K562 (cell line): ENCODE measurements at regions not wholly inside any gene's neighbourhood (a gene's known extent, or its start where the extent isn't known, plus 50 kb on each side); places are given as distances from the start of the nearest gene placed in this dataset.

Source experiments
- ATAC-seq: fragments of 200-7000 bp; cut with Tn5 transposase; 3 replicates; pipeline ENCODE4 v1.9.1; 2020; ENCODE audit warnings: moderate library complexity
- BruUV-seq: library from RNA; stranded (reverse); fragments of 400-500 nt; replicated peaks from 2 replicates; lab custom pipeline; 2021; lab: Mats Ljungman, UMichigan
- CTCF ChIA-PET: fragments of 300-600 bp; formaldehyde crosslinking; extraction: SDS; loops from one replicate; lab custom pipeline; 2021; ENCODE audit warnings: low intra/inter-chr PET ratio; lab: Yijun Ruan, JAX
- POLR2A ChIA-PET: fragments of 300-600, 350-650 bp; sonication (Branson Sonifier 250); formaldehyde crosslinking; extraction: SDS; loops from one replicate; lab custom pipeline; 2021; ENCODE audit warnings: antibody characterized with exemption, inconsistent platforms; lab: Yijun Ruan, JAX
- DNase-seq, 4 experiments: peaks; one replicate each; pipeline versions ENCODE4 v3.0.0 to v3.0.0-alpha.2; 2011 to 2018; ENCODE audit warnings: low spot score in 3 of 4, mixed read lengths in 3 of 4; ENCODE audit errors: extremely low read depth in 1 of 4
- FAIRE-seq: peaks from 2 replicates; lab custom pipeline; 2011; peaks lifted over from hg19 to GRCh38; lab: Jason Lieb, UNC
- H2AFZ ChIP-seq: 2 replicates; pipeline ENCODE4 v1.6.0; 2011; ENCODE audit warnings: low read depth, low read length, control low read depth, inconsistent platforms
- H3K27ac ChIP-seq: fragments of 200-600 bp; 3 replicates; pipeline ENCODE4 v1.8.0; 2011; ENCODE audit warnings: low read depth, mild to moderate bottlenecking, control low read depth, inconsistent platforms, low read length, moderate library complexity, mixed read lengths; ENCODE audit errors: extremely low read depth
- H3K27me3 ChIP-seq, 2 experiments: fragments of 300-600 bp in 1 of 2; 2 replicates in 1 of 2; 3 replicates in 1 of 2; pipeline versions ENCODE4 v1.6.0 to v1.8.0; 2011; ENCODE audit warnings: inconsistent platforms in 2 of 2, low read length in 2 of 2, mild to moderate bottlenecking in 1 of 2, mixed read lengths in 1 of 2, moderate library complexity in 1 of 2; ENCODE audit not compliant: control insufficient read depth in 2 of 2, insufficient read depth in 2 of 2
- H3K36me3 ChIP-seq: fragments of 300-600 bp; 3 replicates; pipeline ENCODE4 v1.8.0; 2011; ENCODE audit warnings: mild to moderate bottlenecking, low read length, inconsistent platforms; ENCODE audit not compliant: control insufficient read depth, insufficient read depth
- H3K4me1 ChIP-seq, 2 experiments: fragments of 200-600 bp in 1 of 2; replicated peaks in 1 of 2; 2 replicates in 1 of 2; 3 replicates in 1 of 2; pipeline versions ENCODE4 v1.5.1 to v1.8.0; 2011; ENCODE audit warnings: inconsistent platforms in 2 of 2, low read length in 2 of 2, mild to moderate bottlenecking in 1 of 2, mixed read lengths in 1 of 2, moderate library complexity in 1 of 2; ENCODE audit not compliant: control insufficient read depth in 2 of 2, insufficient read depth in 2 of 2
- H3K4me2 ChIP-seq: 2 replicates; pipeline ENCODE4 v1.6.1; 2011; ENCODE audit warnings: low read length, control low read depth, inconsistent platforms, mixed read lengths; ENCODE audit not compliant: insufficient read depth
- H3K4me3 ChIP-seq: fragments of 200-600 bp; sonication (generic), shearing (Covaris generic); 2 replicates; pipeline ENCODE4 v1.5.1; 2016; ENCODE audit warnings: control low read depth, inconsistent platforms
- H3K79me2 ChIP-seq: fragments of 200-600 bp; 3 replicates; pipeline ENCODE4 v1.8.0; 2011; ENCODE audit warnings: low read length, inconsistent platforms; ENCODE audit not compliant: control insufficient read depth, insufficient read depth
- H3K9ac ChIP-seq, 2 experiments: 2 replicates each; pipeline versions ENCODE4 v1.6.0 to v1.6.1; 2011; ENCODE audit warnings: low read depth in 2 of 2, low read length in 2 of 2, control low read depth in 1 of 2, inconsistent platforms in 1 of 2, mild to moderate bottlenecking in 1 of 2, mixed read lengths in 1 of 2; ENCODE audit not compliant: insufficient read depth in 1 of 2
- H3K9me1 ChIP-seq: one replicate; pipeline ENCODE4 v1.6.0; 2011; ENCODE audit warnings: inconsistent platforms, mild to moderate bottlenecking, low read length, moderate library complexity; ENCODE audit not compliant: control insufficient read depth, insufficient read depth
- H3K9me3 ChIP-seq: replicated peaks from 2 replicates; pipeline ENCODE4 v1.5.1; 2011; ENCODE audit warnings: low read depth, low read length, inconsistent platforms; ENCODE audit not compliant: control insufficient read depth, insufficient read depth
- H4K20me1 ChIP-seq: replicated peaks from 2 replicates; pipeline ENCODE4 v1.6.1; 2011; ENCODE audit warnings: low read length, inconsistent platforms, mixed read lengths; ENCODE audit not compliant: control insufficient read depth, insufficient read depth
- HNRNPLL ChIP-seq: fragments of 200-400 bp; formaldehyde crosslinking; IDR thresholded peaks from 2 replicates; pipeline ENCODE4 v1.6.1; 2017; ENCODE audit warnings: low read length, low read depth, mild to moderate bottlenecking; ENCODE audit not compliant: poor library complexity, severe bottlenecking
- HSF4 ChIP-seq: fragments of 250-450 bp; sonication (Bioruptor Pico); IDR thresholded peaks from 2 replicates; pipeline ENCODE4 v2.1.2; 2022; ENCODE audit warnings: mild to moderate bottlenecking, moderate library complexity, borderline replicate concordance
- ILF3 ChIP-seq: fragments of 450-650 bp; IDR thresholded peaks from 2 replicates; pipeline ENCODE4 v1.6.1; 2018; ENCODE audit warnings: antibody characterized with exemption, mild to moderate bottlenecking, moderate library complexity, borderline replicate concordance
- MTA1 ChIP-seq: fragments of 450-650 bp; IDR thresholded peaks from 2 replicates; pipeline ENCODE4 v1.6.1; 2017; ENCODE audit warnings: borderline replicate concordance
- NR1H2 ChIP-seq: sonication (generic); formaldehyde crosslinking; IDR thresholded peaks from 2 replicates; pipeline ENCODE4 v1.4.0; 2020; ENCODE audit warnings: mild to moderate bottlenecking, missing genetic modification reagents
- NR4A1 ChIP-seq, 2 experiments: fragments of 250-450 bp in 1 of 2; fragments of 450-650 bp in 1 of 2; sonication (Bioruptor Pico) in 1 of 2; IDR thresholded peaks; 2 replicates each; pipeline versions ENCODE4 v1.4.0 to v1.6.1; 2016 to 2020; ENCODE audit warnings: mild to moderate bottlenecking in 2 of 2, missing compliant biosample characterization in 1 of 2, missing genetic modification characterization in 1 of 2, moderate library complexity in 1 of 2
- OTX1 ChIP-seq: fragments of 450-650 bp; formaldehyde crosslinking; IDR thresholded peaks from 2 replicates; pipeline ENCODE4 v1.4.0; 2022; ENCODE audit warnings: mild to moderate bottlenecking
- PRPF4 ChIP-seq: fragments of 200-400 bp; formaldehyde crosslinking; IDR thresholded peaks from one replicate; pipeline ENCODE4 v1.6.1; 2017; ENCODE audit warnings: low read length, low read depth, mild to moderate bottlenecking; ENCODE audit not compliant: insufficient read depth, poor library complexity, severe bottlenecking
- RFX5 ChIP-seq: IDR thresholded peaks from 2 replicates; pipeline ENCODE4 v1.6.1; 2011; ENCODE audit warnings: low read depth, mild to moderate bottlenecking, improper control_type of control experiment, low read length
- SMAD4 ChIP-seq: fragments of 250-450 bp; sonication (Bioruptor Pico); conservative IDR thresholded peaks from 2 replicates; pipeline ENCODE4 v1.8.0; 2021; ENCODE audit warnings: inconsistent platforms, mild to moderate bottlenecking, moderate library complexity
- XRCC4 ChIP-seq: IDR thresholded peaks from one replicate; pipeline ENCODE4 v1.6.1; 2011; ENCODE audit not compliant: insufficient read depth, insufficient read length; ENCODE audit errors: extremely low read depth
- ZBTB8A ChIP-seq: fragments of 450-650 bp; IDR thresholded peaks from 2 replicates; pipeline ENCODE4 v1.6.1; 2018; ENCODE audit warnings: mild to moderate bottlenecking, moderate library complexity; ENCODE audit not compliant: partially characterized antibody
- in situ Hi-C: fragments of 300-500 bp; cut with MboI; formaldehyde crosslinking; loops from 4 replicates; pipeline ENCODE4 v1.15.0; 2018; ENCODE audit warnings: inconsistent platforms, mixed read lengths
- intact Hi-C: fragments of 100-400 bp; cut with micrococcal nuclease; formaldehyde crosslinking; loops from 2 replicates; pipeline ENCODE4 v1.14.2; 2022
- TF ChIP-seq, protein P1 (sequence below): fragments of 250-450 bp; sonication (Bioruptor Pico); IDR thresholded peaks from 2 replicates; pipeline ENCODE4 v1.9.0; 2021; ENCODE audit warnings: mild to moderate bottlenecking
- TF ChIP-seq, protein P2 (sequence below): fragments of 450-650 bp; conservative IDR thresholded peaks from 2 replicates; pipeline ENCODE4 v1.6.1; 2016; ENCODE audit warnings: missing genetic modification characterization, low read depth, mild to moderate bottlenecking, missing compliant biosample characterization, moderate library complexity
- TF ChIP-seq, protein P3 (sequence below): fragments of 450-650 bp; IDR thresholded peaks from 2 replicates; pipeline ENCODE4 v1.6.1; 2016; ENCODE audit warnings: low read depth, mild to moderate bottlenecking, moderate library complexity
- TF ChIP-seq, protein P4 (sequence below): sonication (generic); formaldehyde crosslinking; IDR thresholded peaks from 2 replicates; pipeline ENCODE4 v1.4.0; 2020; ENCODE audit warnings: mild to moderate bottlenecking, missing genetic modification reagents

DNA sequence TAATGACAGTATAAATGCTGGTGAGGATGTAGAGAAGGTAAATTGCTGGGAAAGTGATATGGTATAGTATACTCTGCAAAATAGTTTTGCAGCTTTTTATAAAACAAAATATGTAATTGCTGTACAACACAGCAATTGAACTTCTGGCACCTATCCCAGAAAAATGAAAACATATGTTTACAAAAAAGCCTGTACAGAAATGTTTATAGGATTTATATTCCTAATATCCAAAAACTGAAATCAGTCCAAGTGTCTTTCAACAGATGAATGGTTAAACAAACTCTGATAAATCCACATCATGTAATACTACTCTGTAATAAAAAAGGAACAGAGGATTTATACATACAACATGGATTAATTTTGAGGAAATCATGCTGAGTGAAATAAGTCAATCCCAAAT is 198.4 kb upstream of the ACTRT1 start:
- Histone ChIP-seq H3K9ac (no peak overlapping the region), H3K4me3 (no peak overlapping the region), H3K9me3 (no peaks in the 10 kb centered on the region), H3K36me3 (no peaks in the 10 kb centered on the region), H3K27me3 (no peaks in the 10 kb centered on the region), H3K4me1 (no peaks in the 10 kb centered on the region), H3K27ac (no peak overlapping the region), H4K20me1 (no peaks in the 10 kb centered on the region)
- POLR2A ChIA-PET, result no interaction called here
- BruUV-seq, result no TSS peak
- ATAC-seq (no peak), FAIRE-seq (no peak)
- no peak for TF ChIP-seq NR4A1 (CRISPR knock-in tag; IDR thresholded peaks at IDR 0.05)
- no peak for TF ChIP-seq NR4A1 (tag; IDR thresholded peaks at IDR 0.05)
- TF ChIP-seq HNRNPLL, result no peak
- TF ChIP-seq RFX5, result no peak
- TF ChIP-seq SMAD4 (CRISPR knock-in tag), result no peak
- TF ChIP-seq, protein P1, sequence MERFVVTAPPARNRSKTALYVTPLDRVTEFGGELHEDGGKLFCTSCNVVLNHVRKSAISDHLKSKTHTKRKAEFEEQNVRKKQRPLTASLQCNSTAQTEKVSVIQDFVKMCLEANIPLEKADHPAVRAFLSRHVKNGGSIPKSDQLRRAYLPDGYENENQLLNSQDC, result no peak
- no peak for TF ChIP-seq MTA1
- no peak for TF ChIP-seq ZBTB8A
- TF ChIP-seq, protein P2, sequence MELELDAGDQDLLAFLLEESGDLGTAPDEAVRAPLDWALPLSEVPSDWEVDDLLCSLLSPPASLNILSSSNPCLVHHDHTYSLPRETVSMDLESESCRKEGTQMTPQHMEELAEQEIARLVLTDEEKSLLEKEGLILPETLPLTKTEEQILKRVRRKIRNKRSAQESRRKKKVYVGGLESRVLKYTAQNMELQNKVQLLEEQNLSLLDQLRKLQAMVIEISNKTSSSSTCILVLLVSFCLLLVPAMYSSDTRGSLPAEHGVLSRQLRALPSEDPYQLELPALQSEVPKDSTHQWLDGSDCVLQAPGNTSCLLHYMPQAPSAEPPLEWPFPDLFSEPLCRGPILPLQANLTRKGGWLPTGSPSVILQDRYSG (tag), result no peak
- TF ChIP-seq ILF3, result no peak
- TF ChIP-seq, protein P3, sequence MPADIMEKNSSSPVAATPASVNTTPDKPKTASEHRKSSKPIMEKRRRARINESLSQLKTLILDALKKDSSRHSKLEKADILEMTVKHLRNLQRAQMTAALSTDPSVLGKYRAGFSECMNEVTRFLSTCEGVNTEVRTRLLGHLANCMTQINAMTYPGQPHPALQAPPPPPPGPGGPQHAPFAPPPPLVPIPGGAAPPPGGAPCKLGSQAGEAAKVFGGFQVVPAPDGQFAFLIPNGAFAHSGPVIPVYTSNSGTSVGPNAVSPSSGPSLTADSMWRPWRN, result no peak
- no peak for TF ChIP-seq XRCC4
- TF ChIP-seq NR1H2 (CRISPR knock-in tag), result no peak
- TF ChIP-seq, protein P4, sequence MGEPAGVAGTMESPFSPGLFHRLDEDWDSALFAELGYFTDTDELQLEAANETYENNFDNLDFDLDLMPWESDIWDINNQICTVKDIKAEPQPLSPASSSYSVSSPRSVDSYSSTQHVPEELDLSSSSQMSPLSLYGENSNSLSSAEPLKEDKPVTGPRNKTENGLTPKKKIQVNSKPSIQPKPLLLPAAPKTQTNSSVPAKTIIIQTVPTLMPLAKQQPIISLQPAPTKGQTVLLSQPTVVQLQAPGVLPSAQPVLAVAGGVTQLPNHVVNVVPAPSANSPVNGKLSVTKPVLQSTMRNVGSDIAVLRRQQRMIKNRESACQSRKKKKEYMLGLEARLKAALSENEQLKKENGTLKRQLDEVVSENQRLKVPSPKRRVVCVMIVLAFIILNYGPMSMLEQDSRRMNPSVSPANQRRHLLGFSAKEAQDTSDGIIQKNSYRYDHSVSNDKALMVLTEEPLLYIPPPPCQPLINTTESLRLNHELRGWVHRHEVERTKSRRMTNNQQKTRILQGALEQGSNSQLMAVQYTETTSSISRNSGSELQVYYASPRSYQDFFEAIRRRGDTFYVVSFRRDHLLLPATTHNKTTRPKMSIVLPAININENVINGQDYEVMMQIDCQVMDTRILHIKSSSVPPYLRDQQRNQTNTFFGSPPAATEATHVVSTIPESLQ (CRISPR knock-in tag), result no peak
- no peak for TF ChIP-seq PRPF4
- TF ChIP-seq HSF4 (CRISPR knock-in tag), result no peak
- TF ChIP-seq OTX1 (CRISPR knock-in tag), result no peak
- TF ChIP-seq, all 486 proteins: peak for 0
- Histone ChIP-seq H2AFZ (no peak overlapping the region), H3K9me1 (no peaks in the 10 kb centered on the region), H3K79me2 (no peaks in the 10 kb centered on the region), H3K4me2 (no peak overlapping the region)
- intact Hi-C loops, result no loop called here
- CTCF ChIA-PET, result no interaction called here
- in situ Hi-C loops, result no loop called here
- no peak for DNase-seq
